ENCODE measurements at regions not wholly inside any gene's neighbourhood (a gene's known extent, or its start where the extent isn't known, plus 50 kb on each side); places are given as distances from the start of the nearest gene placed in this dataset.

GRCh38 chr3:64289622-64290021 lies 64.4 kb upstream of the PRICKLE2 start:
- TF ChIP-seq, protein P1, sequence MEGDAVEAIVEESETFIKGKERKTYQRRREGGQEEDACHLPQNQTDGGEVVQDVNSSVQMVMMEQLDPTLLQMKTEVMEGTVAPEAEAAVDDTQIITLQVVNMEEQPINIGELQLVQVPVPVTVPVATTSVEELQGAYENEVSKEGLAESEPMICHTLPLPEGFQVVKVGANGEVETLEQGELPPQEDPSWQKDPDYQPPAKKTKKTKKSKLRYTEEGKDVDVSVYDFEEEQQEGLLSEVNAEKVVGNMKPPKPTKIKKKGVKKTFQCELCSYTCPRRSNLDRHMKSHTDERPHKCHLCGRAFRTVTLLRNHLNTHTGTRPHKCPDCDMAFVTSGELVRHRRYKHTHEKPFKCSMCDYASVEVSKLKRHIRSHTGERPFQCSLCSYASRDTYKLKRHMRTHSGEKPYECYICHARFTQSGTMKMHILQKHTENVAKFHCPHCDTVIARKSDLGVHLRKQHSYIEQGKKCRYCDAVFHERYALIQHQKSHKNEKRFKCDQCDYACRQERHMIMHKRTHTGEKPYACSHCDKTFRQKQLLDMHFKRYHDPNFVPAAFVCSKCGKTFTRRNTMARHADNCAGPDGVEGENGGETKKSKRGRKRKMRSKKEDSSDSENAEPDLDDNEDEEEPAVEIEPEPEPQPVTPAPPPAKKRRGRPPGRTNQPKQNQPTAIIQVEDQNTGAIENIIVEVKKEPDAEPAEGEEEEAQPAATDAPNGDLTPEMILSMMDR (IDR thresholded peaks at IDR 0.05), result no peak
- H3K9ac ChIP-seq (ENCODE audit: insufficient read depth, low read length, poor library complexity, severe bottlenecking), result no peak overlapping the region
- H3K27ac ChIP-seq (ENCODE audit: low read depth in 1 of 2, low read length in 2 of 2), result no peak overlapping the region
- intact Hi-C loops (cut with micrococcal nuclease), result no loop called here
- Mint-ChIP-seq H3K9me3 (peaks cover 0 to 8% (median 6%) of the 10 kb centered on the region in 7 donors), H3K4me3 (no peak overlapping the region), H3K27ac (no peak overlapping the region), H3K4me1 (no peaks in the 10 kb centered on the region), H3K36me3 (no peaks in the 10 kb centered on the region), H3K27me3 (ENCODE audit: low read depth in 3 of 3) (peaks cover 0 to 3% (median 0%) of the 10 kb centered on the region in 3 donors)
- H3K4me3 ChIP-seq (replicated peaks in 1 of 3; ENCODE audit: low read depth in 2 of 3, low read length in 3 of 3), result no peak overlapping the region
- no peaks in the 10 kb centered on the region for H3K9me3 ChIP-seq (replicated peaks in 1 of 2; ENCODE audit: control insufficient read depth in 1 of 2, insufficient read depth in 1 of 2, low read length in 2 of 2)
- H3K79me2 ChIP-seq (ENCODE audit: insufficient read depth, low read length), result no peaks in the 10 kb centered on the region
- DNase-seq, result no peak
- no peaks in the 10 kb centered on the region for H3K27me3 ChIP-seq (ENCODE audit: control insufficient read depth in 2 of 2, insufficient read depth in 2 of 2, low read length in 2 of 2)
- peaks cover 0 to 7% of the 10 kb centered on the region in 2 donors for H3K4me1 ChIP-seq (ENCODE audit: control insufficient read depth in 1 of 2, insufficient read depth in 2 of 2, low read length in 2 of 2)
- no peaks in the 10 kb centered on the region for H3K36me3 ChIP-seq (replicated peaks in 1 of 2; ENCODE audit: control insufficient read depth in 1 of 2, insufficient read depth in 2 of 2, low read length in 2 of 2)
- no peak overlapping the region for H2AFZ ChIP-seq (ENCODE audit: insufficient read depth, low read depth, low read length, poor library complexity, severe bottlenecking)
- H3K4me2 ChIP-seq (replicated peaks; ENCODE audit: extremely low read depth, low read length, poor library complexity, severe bottlenecking), result no peak overlapping the region
- H4K20me1 ChIP-seq (ENCODE audit: insufficient read depth, low read length), result no peaks in the 10 kb centered on the region

- H3K4me1 Mint-ChIP-seq, result no peaks in the 10 kb centered on the region
Observed at GRCh38 chr3:64278625-64279024, 53.4 kb upstream of the PRICKLE2 start.

More at GRCh38 chr3:64278625-64279024, 53.4 kb upstream of the PRICKLE2 start:
- no peak overlapping the region for H2AFZ ChIP-seq (ENCODE audit: insufficient read depth, low read depth, low read length, poor library complexity, severe bottlenecking)
- no peak overlapping the region for H3K27ac ChIP-seq (ENCODE audit: low read depth in 1 of 2, low read length in 2 of 2)
- no peak for DNase-seq
- H3K27me3 Mint-ChIP-seq (ENCODE audit: low read depth in 3 of 3), result peaks cover 0 to 5% (median 0%) of the 10 kb centered on the region in 3 donors
- no peaks in the 10 kb centered on the region for H4K20me1 ChIP-seq (ENCODE audit: insufficient read depth, low read length)
- peaks cover 0 to 9% (median 2%) of the 10 kb centered on the region in 7 donors for H3K9me3 Mint-ChIP-seq
- H3K79me2 ChIP-seq (ENCODE audit: insufficient read depth, low read length), result no peaks in the 10 kb centered on the region
- H3K27ac Mint-ChIP-seq, result no peak overlapping the region
- no peaks in the 10 kb centered on the region for H3K27me3 ChIP-seq (ENCODE audit: control insufficient read depth in 2 of 2, insufficient read depth in 2 of 2, low read length in 2 of 2)
- WGBS (ENCODE audit: insufficient coverage), result no CpG with 5 or more reads among the region's 5 CpGs
- TF ChIP-seq, protein P1 (IDR thresholded peaks at IDR 0.05), result no peak
- H3K4me3 ChIP-seq (replicated peaks in 1 of 3; ENCODE audit: low read depth in 2 of 3, low read length in 3 of 3), result no peak overlapping the region
- no peak overlapping the region for H3K4me2 ChIP-seq (replicated peaks; ENCODE audit: extremely low read depth, low read length, poor library complexity, severe bottlenecking)
- intact Hi-C loops (cut with micrococcal nuclease), result no loop called here
- H3K36me3 Mint-ChIP-seq, result no peaks in the 10 kb centered on the region
- H3K4me3 Mint-ChIP-seq, result no peak overlapping the region
- H3K4me1 ChIP-seq (ENCODE audit: control insufficient read depth in 1 of 2, insufficient read depth in 2 of 2, low read length in 2 of 2), result no peaks in the 10 kb centered on the region
- no peaks in the 10 kb centered on the region for H3K36me3 ChIP-seq (replicated peaks in 1 of 2; ENCODE audit: control insufficient read depth in 1 of 2, insufficient read depth in 2 of 2, low read length in 2 of 2)
- peaks cover 0 to 3% of the 10 kb centered on the region in 2 donors for H3K9me3 ChIP-seq (replicated peaks in 1 of 2; ENCODE audit: control insufficient read depth in 1 of 2, insufficient read depth in 1 of 2, low read length in 2 of 2)
- no peak overlapping the region for H3K9ac ChIP-seq (ENCODE audit: insufficient read depth, low read length, poor library complexity, severe bottlenecking)

Measured in CD14-positive monocyte (primary cell).